ENCODE measurements at regions not wholly inside any gene's neighbourhood (a gene's known extent, or its start where the extent isn't known, plus 50 kb on each side); places are given as distances from the start of the nearest gene placed in this dataset.

- TF ChIP-seq ZC3H10 (CRISPR knock-in tag; IDR thresholded peaks at IDR 0.05) (no peak), CREB5 (CRISPR knock-in tag; IDR thresholded peaks at IDR 0.05; ENCODE audit: low read depth) (no peak), PATZ1 (CRISPR knock-in tag; IDR thresholded peaks at IDR 0.05; ENCODE audit: borderline replicate concordance) (no peak), RARB (CRISPR knock-in tag; IDR thresholded peaks at IDR 0.05) (no peak), ZFP30 (CRISPR knock-in tag; IDR thresholded peaks at IDR 0.05) (no peak), TCF4 (CRISPR knock-in tag; IDR thresholded peaks at IDR 0.05; ENCODE audit: borderline replicate concordance) (no peak), TSHZ2 (CRISPR knock-in tag; IDR thresholded peaks at IDR 0.05) (no peak), BACH2 (CRISPR knock-in tag; IDR thresholded peaks at IDR 0.05; ENCODE audit: borderline replicate concordance) (no peak)
Observed at GRCh38 chr4:96509039-96509741, 669.3 kb downstream of the PDHA2 start.
